ENCODE measurements at regions not wholly inside any gene's neighbourhood (a gene's known extent, or its start where the extent isn't known, plus 50 kb on each side); places are given as distances from the start of the nearest gene placed in this dataset.

- Mint-ChIP-seq H3K36me3 (peaks cover 5% of the 10 kb centered on the region), H3K4me1 (peaks cover 34% of the 10 kb centered on the region), H3K9me3 (peaks cover 12% of the 10 kb centered on the region), H3K27ac (no peak overlapping the region), H3K4me3 (no peak overlapping the region), H3K27me3 (ENCODE audit: low read depth) (peaks cover 6% of the 10 kb centered on the region)
- TF ChIP-seq CTCF (IDR thresholded peaks at IDR 0.05; ENCODE audit: unreplicated experiment): no peak
- DNase-seq (ENCODE audit: low spot score in 2 of 2, unreplicated experiment in 2 of 2): no peak
Observed at GRCh38 chr16:55947366-55947765, 72.2 kb upstream of the CES5A start.

- H3K4me3 Mint-ChIP-seq: no peak overlapping the region
- peaks cover 13% of the 10 kb centered on the region for H3K27me3 Mint-ChIP-seq (ENCODE audit: low read depth)
Observed at GRCh38 chr16:55944377-55944802, 69.2 kb upstream of the CES5A start.

GRCh38 chr16:55943267-55943666, 68.1 kb upstream of the CES5A start:
- Mint-ChIP-seq H3K27me3 (ENCODE audit: low read depth) (peaks cover 13% of the 10 kb centered on the region), H3K27ac (no peak overlapping the region)
- no peak for DNase-seq (ENCODE audit: low spot score in 2 of 2, unreplicated experiment in 2 of 2)

More at GRCh38 chr16:55944377-55944802, 69.2 kb upstream of the CES5A start:
- no peak overlapping the region for H3K27ac Mint-ChIP-seq
- H3K9me3 Mint-ChIP-seq: peaks cover 8% of the 10 kb centered on the region
- TF ChIP-seq CTCF (IDR thresholded peaks at IDR 0.05; ENCODE audit: unreplicated experiment): peak; percentile 89
- no peaks in the 10 kb centered on the region for H3K36me3 Mint-ChIP-seq
- H3K4me1 Mint-ChIP-seq: peaks cover 34% of the 10 kb centered on the region
- DNase-seq (ENCODE audit: low spot score in 2 of 2, unreplicated experiment in 2 of 2): peak; percentile 43 to 78

GRCh38 chr16:55942821-55943220, 67.6 kb upstream of the CES5A start:
- Mint-ChIP-seq H3K4me1 (peaks cover 21% of the 10 kb centered on the region), H3K9me3 (peaks cover 8% of the 10 kb centered on the region), H3K4me3 (no peak overlapping the region), H3K27me3 (ENCODE audit: low read depth) (peaks cover 13% of the 10 kb centered on the region), H3K27ac (no peak overlapping the region), H3K36me3 (no peaks in the 10 kb centered on the region)
- DNase-seq (ENCODE audit: low spot score in 2 of 2, unreplicated experiment in 2 of 2): no peak
- TF ChIP-seq CTCF (IDR thresholded peaks at IDR 0.05; ENCODE audit: unreplicated experiment): no peak

More at GRCh38 chr16:55943267-55943666, 68.1 kb upstream of the CES5A start:
- Mint-ChIP-seq H3K36me3 (no peaks in the 10 kb centered on the region), H3K4me1 (peaks cover 26% of the 10 kb centered on the region), H3K9me3 (peaks cover 8% of the 10 kb centered on the region), H3K4me3 (no peak overlapping the region)
- no peak for TF ChIP-seq CTCF (IDR thresholded peaks at IDR 0.05; ENCODE audit: unreplicated experiment)

- Mint-ChIP-seq H3K36me3 (no peaks in the 10 kb centered on the region), H3K4me1 (peaks cover 10% of the 10 kb centered on the region), H3K9me3 (peaks cover 8% of the 10 kb centered on the region), H3K4me3 (no peak overlapping the region), H3K27me3 (ENCODE audit: low read depth) (peaks cover 13% of the 10 kb centered on the region), H3K27ac (no peak overlapping the region)
- no peak for TF ChIP-seq CTCF (IDR thresholded peaks at IDR 0.05; ENCODE audit: unreplicated experiment)
- no peak for DNase-seq (ENCODE audit: low spot score in 2 of 2, unreplicated experiment in 2 of 2)
Observed at GRCh38 chr16:55941552-55941951, 66.4 kb upstream of the CES5A start.

GRCh38 chr16:55938126-55938525, 63.0 kb upstream of the CES5A start:
- Mint-ChIP-seq H3K9me3 (peaks cover 24% of the 10 kb centered on the region), H3K4me3 (no peak overlapping the region), H3K27me3 (ENCODE audit: low read depth) (peaks cover 11% of the 10 kb centered on the region), H3K4me1 (no peaks in the 10 kb centered on the region), H3K27ac (no peak overlapping the region), H3K36me3 (no peaks in the 10 kb centered on the region)
- DNase-seq (ENCODE audit: low spot score in 2 of 2, unreplicated experiment in 2 of 2): no peak
- TF ChIP-seq CTCF (IDR thresholded peaks at IDR 0.05; ENCODE audit: unreplicated experiment): no peak
